Caki2 (cell line): ENCODE measurements at regions not wholly inside any gene's neighbourhood (a gene's known extent, or its start where the extent isn't known, plus 50 kb on each side); places are given as distances from the start of the nearest gene placed in this dataset.

Experiments used
- DNase-seq: peaks from one replicate; pipeline ENCODE4 v3.0.0-alpha.2; 2015; ENCODE audit warnings: low read depth
- in situ Hi-C: cut with HindIII; loops from 2 replicates; pipeline ENCODE4 v1.10.0; 2016; ENCODE audit warnings: low sequenced_read_pairs, low pct_unique_long_range_greater_than_20kb, mixed read lengths

GRCh38 chr3:77825001-77825827, 785.3 kb downstream of the ROBO2 start:
- DNase-seq: peak; percentile 76
- in situ Hi-C loops: no loop called here

- DNase-seq: no peak
- in situ Hi-C loops: no loop called here
These were observed 796.0 kb downstream of the ROBO2 start for GRCh38 chr3:77835921-77836320.

GRCh38 chr3:77837456-77838025, 797.6 kb downstream of the ROBO2 start:
- no peak for DNase-seq
- in situ Hi-C loops: no loop called here

- in situ Hi-C loops: no loop called here
- DNase-seq: no peak
These were observed 819.3 kb downstream of the ROBO2 start for GRCh38 chr3:77859156-77859555.

- in situ Hi-C loops: no loop called here
These were observed 828.8 kb downstream of the ROBO2 start for GRCh38 chr3:77868725-77869124.

GRCh38 chr3:77869423-77869822, 829.5 kb downstream of the ROBO2 start:
- in situ Hi-C loops: no loop called here

More at GRCh38 chr3:77868725-77869124, 828.8 kb downstream of the ROBO2 start:
- no peak for DNase-seq

GRCh38 chr3:77871436-77871835, 831.5 kb downstream of the ROBO2 start:
- in situ Hi-C loops: no loop called here
- peak; percentile 26 for DNase-seq

More at GRCh38 chr3:77869423-77869822, 829.5 kb downstream of the ROBO2 start:
- DNase-seq: no peak

GRCh38 chr3:77873598-77873997, 833.7 kb downstream of the ROBO2 start:
- no peak for DNase-seq
- in situ Hi-C loops: no loop called here

GRCh38 chr3:77885381-77885780, 845.5 kb downstream of the ROBO2 start:
- in situ Hi-C loops: no loop called here
- no peak for DNase-seq

GRCh38 chr3:77887611-77888010, 847.7 kb downstream of the ROBO2 start:
- DNase-seq: no peak
- in situ Hi-C loops: no loop called here

GRCh38 chr3:77889616-77890015, 849.7 kb downstream of the ROBO2 start:
- in situ Hi-C loops: no loop called here
- no peak for DNase-seq

GRCh38 chr3:77898621-77899020, 858.7 kb downstream of the ROBO2 start:
- in situ Hi-C loops: no loop called here
- no peak for DNase-seq

- DNase-seq: no peak
- in situ Hi-C loops: no loop called here
These were observed 862.8 kb downstream of the ROBO2 start for GRCh38 chr3:77902675-77903074.

GRCh38 chr3:77906102-77906709, 866.3 kb downstream of the ROBO2 start:
- DNase-seq: peak; percentile 66
- in situ Hi-C loops: no loop called here

GRCh38 chr3:77913524-77914174, 873.8 kb downstream of the ROBO2 start:
- in situ Hi-C loops: no loop called here
- no peak for DNase-seq

- peak; percentile 19 for DNase-seq
- in situ Hi-C loops: no loop called here
These were observed 875.4 kb downstream of the ROBO2 start for GRCh38 chr3:77915336-77915735.

GRCh38 chr3:77917225-77917624, 877.3 kb downstream of the ROBO2 start:
- DNase-seq: no peak
- in situ Hi-C loops: no loop called here

- no peak for DNase-seq
- in situ Hi-C loops: no loop called here
These were observed 879.3 kb downstream of the ROBO2 start for GRCh38 chr3:77919244-77919643.
